GM12864 (cell line): ENCODE measurements at regions not wholly inside any gene's neighbourhood (a gene's known extent, or its start where the extent isn't known, plus 50 kb on each side); places are given as distances from the start of the nearest gene placed in this dataset.

Experiments used
- DNase-seq: peaks from one replicate; pipeline ENCODE4 v3.0.0-alpha.2; 2011; ENCODE audit warnings: low read depth
- H3K4me3 ChIP-seq: 2 replicates; pipeline ENCODE4 v1.5.1; 2011; ENCODE audit warnings: mild to moderate bottlenecking, low read depth, low read length, control low read depth
- TF ChIP-seq, protein P1 (sequence below): IDR thresholded peaks from 2 replicates; pipeline ENCODE4 v1.5.1; 2011; ENCODE audit warnings: low read depth, mild to moderate bottlenecking, moderate library complexity, low read length, control low read depth, inconsistent platforms; ENCODE audit errors: missing control alignments

DNA sequence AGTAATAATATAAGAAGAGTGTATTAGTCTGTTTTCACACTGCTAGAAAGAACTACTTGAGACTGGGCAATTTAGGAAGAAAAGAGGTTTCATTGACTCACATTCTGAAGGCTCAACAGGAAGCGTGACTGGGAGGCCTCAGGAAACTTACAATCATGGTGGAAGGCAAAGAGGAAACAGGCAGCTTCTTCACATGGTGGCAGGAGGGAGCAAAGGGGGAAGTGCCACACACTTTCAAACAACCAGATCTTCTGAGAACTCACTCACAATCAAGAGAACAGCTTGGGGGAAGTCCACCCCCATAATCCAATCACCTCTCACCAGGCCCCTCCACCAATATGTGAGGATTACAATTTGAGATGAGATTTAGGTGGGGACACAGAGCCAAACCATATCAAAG lies 212.5 kb upstream of the HDAC9 start:
- TF ChIP-seq, protein P1, sequence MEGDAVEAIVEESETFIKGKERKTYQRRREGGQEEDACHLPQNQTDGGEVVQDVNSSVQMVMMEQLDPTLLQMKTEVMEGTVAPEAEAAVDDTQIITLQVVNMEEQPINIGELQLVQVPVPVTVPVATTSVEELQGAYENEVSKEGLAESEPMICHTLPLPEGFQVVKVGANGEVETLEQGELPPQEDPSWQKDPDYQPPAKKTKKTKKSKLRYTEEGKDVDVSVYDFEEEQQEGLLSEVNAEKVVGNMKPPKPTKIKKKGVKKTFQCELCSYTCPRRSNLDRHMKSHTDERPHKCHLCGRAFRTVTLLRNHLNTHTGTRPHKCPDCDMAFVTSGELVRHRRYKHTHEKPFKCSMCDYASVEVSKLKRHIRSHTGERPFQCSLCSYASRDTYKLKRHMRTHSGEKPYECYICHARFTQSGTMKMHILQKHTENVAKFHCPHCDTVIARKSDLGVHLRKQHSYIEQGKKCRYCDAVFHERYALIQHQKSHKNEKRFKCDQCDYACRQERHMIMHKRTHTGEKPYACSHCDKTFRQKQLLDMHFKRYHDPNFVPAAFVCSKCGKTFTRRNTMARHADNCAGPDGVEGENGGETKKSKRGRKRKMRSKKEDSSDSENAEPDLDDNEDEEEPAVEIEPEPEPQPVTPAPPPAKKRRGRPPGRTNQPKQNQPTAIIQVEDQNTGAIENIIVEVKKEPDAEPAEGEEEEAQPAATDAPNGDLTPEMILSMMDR: no peak
- H3K4me3 ChIP-seq: no peak overlapping the region
- DNase-seq: no peak

DNA sequence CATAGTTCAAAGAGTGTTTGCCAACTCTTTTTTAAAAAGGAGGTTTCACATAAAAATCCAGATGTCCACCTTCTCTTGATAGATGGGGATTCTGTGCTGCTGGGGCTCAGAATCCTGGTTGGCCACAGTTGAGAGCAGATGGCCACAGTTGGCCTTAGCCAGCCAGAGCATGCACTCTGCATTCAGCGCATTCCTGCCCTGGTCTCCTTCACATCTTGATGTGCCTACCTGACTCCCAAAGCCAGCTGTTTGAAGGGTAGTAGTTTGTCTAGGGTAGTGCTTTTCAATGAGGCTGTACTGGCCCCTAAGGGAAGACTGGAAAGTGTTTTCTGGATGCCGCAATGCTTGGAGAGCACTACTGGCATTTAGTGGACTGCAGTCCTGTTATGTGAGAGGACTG lies 208.1 kb upstream of the HDAC9 start:
- TF ChIP-seq, protein P1: no peak
- DNase-seq: no peak
- H3K4me3 ChIP-seq: no peak overlapping the region

DNA sequence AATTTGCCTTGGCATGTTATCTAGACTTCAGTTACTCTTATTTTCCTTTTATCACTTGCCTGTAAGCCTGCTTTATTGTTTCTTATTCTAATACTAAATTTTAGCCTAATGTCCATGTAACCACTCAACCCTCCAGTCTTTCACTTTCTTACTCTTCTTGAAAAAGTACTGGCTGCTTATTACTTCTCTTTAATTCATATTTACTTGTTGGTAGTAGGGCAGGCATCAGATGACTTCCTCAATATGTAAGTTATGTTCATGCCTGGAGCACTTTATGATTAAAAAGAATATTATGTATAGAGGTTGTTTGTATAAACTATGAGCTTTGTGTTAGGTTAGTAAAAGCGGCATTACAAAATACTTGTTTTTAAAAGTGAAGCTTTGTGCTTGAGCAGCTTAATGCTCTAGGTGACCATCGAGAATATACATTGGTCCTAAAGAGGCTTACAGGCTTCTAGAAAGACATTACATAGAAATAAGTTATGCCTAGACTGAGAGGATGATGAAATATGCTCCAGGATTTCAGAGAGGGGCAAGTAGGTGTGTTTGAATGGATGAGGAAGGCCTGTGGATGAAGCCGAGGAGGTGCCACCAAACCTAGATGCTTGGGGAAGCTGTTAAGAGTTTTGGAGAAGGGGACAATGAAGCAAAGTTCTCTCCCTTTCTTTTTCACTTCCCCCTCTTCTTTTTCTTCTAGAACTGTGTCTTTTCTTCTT lies 207.1 kb upstream of the HDAC9 start:
- TF ChIP-seq, protein P1: no peak
- H3K4me3 ChIP-seq: no peak overlapping the region

GRCh38 chr7:18289788-18290187 lies 205.8 kb upstream of the HDAC9 start:
- TF ChIP-seq, protein P1: no peak
- no peak overlapping the region for H3K4me3 ChIP-seq
- no peak for DNase-seq

More for the DNA sequence above, 207.1 kb upstream of the HDAC9 start:
- no peak for DNase-seq

DNA sequence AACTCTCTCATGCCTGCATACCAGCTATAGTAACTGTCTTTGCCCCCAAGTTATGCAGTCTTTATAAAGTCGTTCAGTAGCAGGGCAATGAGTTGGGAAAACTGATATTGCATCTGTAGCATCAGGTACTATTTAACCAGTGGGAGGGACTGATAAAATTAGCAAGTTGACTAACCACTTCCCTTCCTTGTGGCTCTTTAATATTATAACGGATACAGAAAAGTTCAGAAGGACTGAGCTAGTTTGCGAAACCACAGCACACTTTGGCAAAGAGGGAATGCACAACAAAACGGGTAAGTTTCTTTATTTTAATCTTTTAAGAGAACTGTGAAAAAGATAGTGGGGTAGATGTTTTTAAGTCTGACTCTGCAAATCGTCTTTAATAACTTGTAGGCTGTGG lies 205.3 kb upstream of the HDAC9 start:
- DNase-seq: no peak
- no peak overlapping the region for H3K4me3 ChIP-seq
- TF ChIP-seq, protein P1: no peak

GRCh38 chr7:18290865-18291264 lies 204.7 kb upstream of the HDAC9 start:
- TF ChIP-seq, protein P1: no peak
- DNase-seq: no peak
- H3K4me3 ChIP-seq: no peak overlapping the region

GRCh38 chr7:18292584-18292983 lies 203.0 kb upstream of the HDAC9 start:
- DNase-seq: no peak
- TF ChIP-seq, protein P1: no peak
- H3K4me3 ChIP-seq: no peak overlapping the region
